ENCODE measurements at regions not wholly inside any gene's neighbourhood (a gene's known extent, or its start where the extent isn't known, plus 50 kb on each side); places are given as distances from the start of the nearest gene placed in this dataset.

GRCh38 chr4:105059337-105059736 lies 87.3 kb upstream of the TET2 start:
- TF ChIP-seq RAD21 (IDR thresholded peaks at IDR 0.05; ENCODE audit: low read depth) (no peak), REST (IDR thresholded peaks at IDR 0.05; ENCODE audit: low read depth) (no peak), FOXM1 (IDR thresholded peaks at IDR 0.05; ENCODE audit: borderline replicate concordance, low read depth) (no peak), EGR1 (IDR thresholded peaks at IDR 0.05) (no peak), NFIC (IDR thresholded peaks at IDR 0.05) (no peak)

Data from Ishikawa (cell line).